MCF 10A (cell line): ENCODE measurements at regions not wholly inside any gene's neighbourhood (a gene's known extent, or its start where the extent isn't known, plus 50 kb on each side); places are given as distances from the start of the nearest gene placed in this dataset.

ENCODE experiments used
- BruUV-seq: library from RNA; stranded (reverse); fragments of 400-500 nt; replicated peaks from 2 replicates; lab custom pipeline; 2021; lab: Mats Ljungman, UMichigan
- CTCF ChIA-PET: fragments of 300-600 bp; sonication (Branson Sonifier 250); formaldehyde crosslinking; extraction: SDS; loops from one replicate; lab custom pipeline; 2021; ENCODE audit warnings: antibody characterized with exemption, inconsistent platforms; lab: Yijun Ruan, JAX
- POLR2A ChIA-PET: fragments of 300-600, 350-650 bp; sonication (Branson Sonifier 250); formaldehyde crosslinking; extraction: SDS; loops from one replicate; lab custom pipeline; 2020; ENCODE audit warnings: antibody characterized with exemption, inconsistent platforms; lab: Yijun Ruan, JAX
- DNase-seq: peaks from one replicate; pipeline ENCODE4 v3.0.0-alpha.2; 2018; ENCODE audit not compliant: unreplicated experiment
- H3K27ac Mint-ChIP-seq: one replicate; pipeline ENCODE4 v1.8.0; 2022; ENCODE audit warnings: mild to moderate bottlenecking, low read depth, mixed read lengths; ENCODE audit not compliant: unreplicated experiment
- H3K27me3 Mint-ChIP-seq: one replicate; pipeline ENCODE4 v1.8.0; 2022; ENCODE audit warnings: mixed read lengths; ENCODE audit not compliant: insufficient read depth, unreplicated experiment
- H3K36me3 Mint-ChIP-seq: one replicate; pipeline ENCODE4 v1.8.0; 2022; ENCODE audit warnings: mild to moderate bottlenecking, moderate library complexity, mixed read lengths; ENCODE audit not compliant: insufficient read depth, unreplicated experiment
- H3K4me1 Mint-ChIP-seq: one replicate; pipeline ENCODE4 v1.8.0; 2022; ENCODE audit warnings: mixed read lengths; ENCODE audit not compliant: insufficient read depth, unreplicated experiment
- H3K4me3 Mint-ChIP-seq: one replicate; pipeline ENCODE4 v1.8.0; 2022; ENCODE audit warnings: mild to moderate bottlenecking, moderate library complexity, mixed read lengths; ENCODE audit not compliant: unreplicated experiment
- H3K9me3 Mint-ChIP-seq: one replicate; pipeline ENCODE4 v1.8.0; 2022; ENCODE audit warnings: mixed read lengths; ENCODE audit not compliant: unreplicated experiment
- CTCF ChIP-seq: fragments of 200-600 bp; IDR thresholded peaks from one replicate; pipeline ENCODE4 v1.8.0; 2022; ENCODE audit warnings: antibody characterized with exemption, mild to moderate bottlenecking; ENCODE audit not compliant: unreplicated experiment
- intact Hi-C: fragments of 100-400 bp; cut with micrococcal nuclease; formaldehyde crosslinking; loops from 2 replicates; pipeline ENCODE4 v1.14.1; 2022

- ChIA-PET POLR2A (no interaction called here), CTCF (interaction anchor here (1.7 kb wide), 1 partner anchor 215 kb away, joined by 7 read pairs; no protein-coding TSS in a partner anchor)
- no peak for DNase-seq
- Mint-ChIP-seq H3K27me3 (no peaks in the 10 kb centered on the region), H3K36me3 (no peaks in the 10 kb centered on the region), H3K9me3 (peaks cover 6% of the 10 kb centered on the region), H3K4me3 (no peak overlapping the region), H3K27ac (no peak overlapping the region), H3K4me1 (no peaks in the 10 kb centered on the region)
- intact Hi-C loops, result no loop called here
- BruUV-seq, result no TSS peak
- TF ChIP-seq CTCF, result no peak
Observed at GRCh38 chr11:95490625-95491024, 259.6 kb upstream of the SESN3 start.

- BruUV-seq, result no TSS peak
- intact Hi-C loops, result no loop called here
- POLR2A ChIA-PET, result interaction anchor here (0.7 to 1.3 kb wide), 2 partner anchors 10 to 35 kb away, joined by 3 read pairs; no protein-coding TSS in a partner anchor
- CTCF ChIA-PET, result interaction anchor here (0.6 to 1.3 kb wide), 3 partner anchors 10 to 1220 kb away, joined by 3 to 4 read pairs (median 3); no protein-coding TSS in a partner anchor
- H3K4me3 Mint-ChIP-seq, result no peak overlapping the region
- no peak for DNase-seq
- H3K27me3 Mint-ChIP-seq, result no peaks in the 10 kb centered on the region
- H3K27ac Mint-ChIP-seq, result no peak overlapping the region
- no peak for TF ChIP-seq CTCF
- H3K4me1 Mint-ChIP-seq, result no peaks in the 10 kb centered on the region
- no peaks in the 10 kb centered on the region for H3K36me3 Mint-ChIP-seq
- peaks cover 6% of the 10 kb centered on the region for H3K9me3 Mint-ChIP-seq
Observed at GRCh38 chr11:95487938-95488337, 256.9 kb upstream of the SESN3 start.

GRCh38 chr11:95487391-95487790 is 256.4 kb upstream of the SESN3 start:
- Mint-ChIP-seq H3K36me3 (no peaks in the 10 kb centered on the region), H3K4me1 (no peaks in the 10 kb centered on the region), H3K4me3 (no peak overlapping the region), H3K27ac (no peak overlapping the region), H3K9me3 (peaks cover 6% of the 10 kb centered on the region), H3K27me3 (no peaks in the 10 kb centered on the region)
- intact Hi-C loops, result no loop called here
- ChIA-PET CTCF (interaction anchor here (0.6 to 1.3 kb wide), 2 partner anchors 11 to 1220 kb away, joined by 3 to 4 read pairs; no protein-coding TSS in a partner anchor), POLR2A (no interaction called here)
- no TSS peak for BruUV-seq
- TF ChIP-seq CTCF, result no peak
- no peak for DNase-seq

- H3K27me3 Mint-ChIP-seq, result no peaks in the 10 kb centered on the region
- no TSS peak for BruUV-seq
- no peaks in the 10 kb centered on the region for H3K36me3 Mint-ChIP-seq
- POLR2A ChIA-PET, result no interaction called here
- intact Hi-C loops, result no loop called here
- H3K4me3 Mint-ChIP-seq, result no peak overlapping the region
- H3K27ac Mint-ChIP-seq, result no peak overlapping the region
- H3K4me1 Mint-ChIP-seq, result no peaks in the 10 kb centered on the region
- CTCF ChIA-PET, result interaction anchor here (0.8 kb wide), 1 partner anchor 25 kb away, joined by 4 read pairs; no protein-coding TSS in a partner anchor
- DNase-seq, result no peak
- H3K9me3 Mint-ChIP-seq, result peaks cover 6% of the 10 kb centered on the region
- no peak for TF ChIP-seq CTCF
Observed at GRCh38 chr11:95486979-95487378, 256.0 kb upstream of the SESN3 start.
